ENCODE measurements at regions not wholly inside any gene's neighbourhood (a gene's known extent, or its start where the extent isn't known, plus 50 kb on each side); places are given as distances from the start of the nearest gene placed in this dataset.
"Not testable (repeated sequence)": the region's sequence is repeated elsewhere in the genome, so short reads cannot be mapped to it uniquely, and the experiment has no call there.

DNA sequence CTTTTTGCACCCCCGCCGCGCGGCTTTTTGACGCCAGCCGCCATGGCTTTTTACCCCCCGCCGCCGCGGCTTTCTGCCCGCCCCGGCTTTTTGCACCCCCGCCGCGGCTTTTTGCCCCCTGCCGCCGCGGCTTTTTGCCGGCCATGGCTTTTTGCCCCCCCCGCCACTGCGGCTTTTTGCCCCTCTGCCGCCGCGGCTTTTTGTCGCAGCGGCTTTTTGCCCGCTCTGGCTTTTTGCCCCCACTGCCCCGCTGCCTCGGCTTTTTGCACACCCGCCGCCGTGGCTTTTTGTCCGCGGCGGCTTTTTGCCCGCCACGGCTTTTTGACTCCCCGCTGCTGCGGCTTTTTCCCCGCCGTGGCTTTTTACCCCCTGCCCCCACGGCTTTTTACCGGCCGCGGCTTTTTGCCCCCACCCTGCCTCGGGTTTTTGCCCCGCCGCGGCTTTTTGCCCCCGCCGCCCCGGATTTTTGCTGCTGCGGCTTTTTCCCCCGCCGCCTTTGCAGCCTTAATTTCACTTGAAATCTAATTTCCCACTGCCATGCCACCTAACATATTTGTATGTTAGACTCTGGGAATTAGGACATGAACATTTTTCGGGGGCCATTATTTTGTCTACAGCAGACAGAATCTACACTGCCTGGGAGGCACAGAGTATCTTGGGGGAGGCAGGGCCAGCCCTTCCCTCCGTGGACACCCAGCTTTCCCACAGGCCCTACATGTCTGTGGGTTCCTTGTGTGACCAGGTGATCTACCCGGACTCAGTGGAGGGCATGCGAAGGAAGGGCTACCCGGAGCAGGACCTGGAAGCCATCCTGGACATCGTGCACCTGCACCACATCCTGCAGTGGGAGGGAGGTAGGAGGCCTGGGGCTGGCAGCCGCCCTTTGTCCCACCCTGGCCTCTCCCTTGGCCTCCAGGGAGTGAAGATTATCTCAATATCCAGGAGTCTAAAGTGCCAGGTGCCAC, 3031.0 kb upstream of the TEKT4 start:
- FAIRE-seq, result no peak

GRCh38 chr2:91842264-91842663, 3029.0 kb upstream of the TEKT4 start:
- not testable (repeated sequence) for FAIRE-seq

GRCh38 chr2:91842913-91843312, 3028.3 kb upstream of the TEKT4 start:
- FAIRE-seq, result not testable (repeated sequence)

DNA sequence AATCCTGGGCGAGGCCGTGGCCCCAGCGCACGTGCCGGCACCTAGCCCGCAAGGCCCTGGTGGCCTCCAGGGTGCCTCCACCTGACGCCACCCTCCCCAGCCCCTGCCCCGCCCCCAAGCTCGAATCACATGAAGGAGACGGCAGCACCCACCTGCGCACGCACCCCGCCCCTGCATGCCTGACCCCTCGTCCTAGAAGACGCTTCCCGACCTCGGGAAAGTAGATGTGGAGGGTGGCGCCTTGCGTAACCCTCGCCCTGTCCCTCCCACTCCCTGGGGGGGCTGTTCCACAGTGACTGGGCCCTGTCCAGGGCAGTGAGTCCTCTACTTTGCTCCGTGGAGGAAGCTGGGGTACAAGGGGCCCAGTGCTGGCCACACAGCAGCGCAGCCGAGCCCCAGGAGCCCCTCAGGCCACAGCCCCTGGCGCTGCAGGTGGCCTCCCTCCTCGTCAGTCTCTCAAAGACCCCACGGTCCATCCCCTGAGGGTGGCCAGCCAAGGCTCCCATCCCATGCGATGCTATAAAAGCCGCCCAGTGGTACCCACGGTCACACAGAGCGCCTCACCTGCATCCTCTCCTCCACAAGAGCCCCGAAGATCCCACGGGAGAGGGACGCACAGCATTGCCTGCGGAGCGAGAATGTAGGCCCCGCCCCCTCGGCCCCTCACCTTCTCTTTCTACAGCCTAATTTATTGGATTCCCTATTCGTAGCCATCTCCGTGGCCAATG, 3027.3 kb upstream of the TEKT4 start:
- FAIRE-seq, result not testable (repeated sequence)

DNA sequence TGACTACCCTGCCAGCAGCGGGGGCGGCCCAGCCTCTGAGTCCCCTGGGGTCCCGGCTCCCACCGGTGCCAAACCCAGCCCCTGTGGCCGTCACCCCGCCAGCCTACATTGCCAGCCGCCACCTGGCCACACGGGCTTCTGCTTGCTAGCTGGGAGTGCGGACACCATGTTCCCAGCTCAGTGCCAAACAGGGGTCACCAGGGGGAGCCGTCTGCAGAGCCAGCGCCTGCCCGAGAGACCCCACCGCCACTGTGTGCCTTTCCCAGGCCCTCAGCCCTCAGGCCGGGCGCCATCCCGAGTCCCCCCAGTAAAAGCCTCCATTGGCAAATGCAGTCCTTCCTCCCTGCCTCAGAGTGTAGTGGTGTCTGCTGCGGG, 3026.8 kb upstream of the TEKT4 start:
- FAIRE-seq, result not testable (repeated sequence)

GRCh38 chr2:91846388-91846787, 3024.8 kb upstream of the TEKT4 start:
- FAIRE-seq, result not testable (repeated sequence)

- FAIRE-seq, result not testable (repeated sequence)
Observed at GRCh38 chr2:91851689-91852420, 3019.4 kb upstream of the TEKT4 start.

DNA sequence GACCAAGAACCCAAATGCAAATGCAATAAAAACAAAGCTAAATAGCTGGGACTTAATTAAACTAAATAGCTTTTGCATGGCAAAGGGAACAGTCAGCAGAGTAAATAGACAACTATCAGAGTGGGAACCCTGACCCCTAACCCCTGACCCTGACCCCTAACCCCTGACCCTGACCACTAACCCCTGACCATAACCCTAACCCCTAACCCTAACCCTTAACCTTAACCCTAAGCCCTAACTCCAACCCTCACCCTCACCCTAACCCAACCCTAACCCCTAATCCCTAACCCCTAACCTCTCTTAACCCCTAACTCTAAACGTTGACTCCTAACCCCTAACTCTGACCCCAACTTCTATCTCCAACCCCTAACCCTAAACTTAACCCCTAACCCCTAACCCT, 3014.3 kb upstream of the TEKT4 start:
- FAIRE-seq, result not testable (repeated sequence)

- FAIRE-seq, result not testable (repeated sequence)
Observed at GRCh38 chr2:91857711-91858110, 3013.5 kb upstream of the TEKT4 start.

DNA sequence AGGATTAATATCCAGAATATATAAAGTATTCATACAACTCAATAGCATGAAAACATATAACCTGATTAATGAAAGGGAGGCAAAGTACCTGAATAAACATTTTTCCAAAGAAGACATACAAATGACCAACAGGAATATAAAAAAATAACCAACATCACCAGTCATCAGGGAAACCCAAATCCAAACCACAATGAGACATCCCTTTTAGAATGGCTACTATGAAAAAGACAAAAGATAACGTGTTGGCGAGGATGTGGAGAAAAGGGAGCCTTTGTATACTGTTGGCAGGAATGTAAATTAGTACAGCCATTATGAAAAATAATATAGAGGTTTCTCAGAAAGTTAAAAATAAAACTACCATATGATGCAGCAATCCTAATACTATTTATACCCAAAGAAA, 2999.5 kb upstream of the TEKT4 start:
- FAIRE-seq, result peak; percentile 31

GRCh38 chr2:91873416-91873815, 2997.8 kb upstream of the TEKT4 start:
- not testable (repeated sequence) for FAIRE-seq

DNA sequence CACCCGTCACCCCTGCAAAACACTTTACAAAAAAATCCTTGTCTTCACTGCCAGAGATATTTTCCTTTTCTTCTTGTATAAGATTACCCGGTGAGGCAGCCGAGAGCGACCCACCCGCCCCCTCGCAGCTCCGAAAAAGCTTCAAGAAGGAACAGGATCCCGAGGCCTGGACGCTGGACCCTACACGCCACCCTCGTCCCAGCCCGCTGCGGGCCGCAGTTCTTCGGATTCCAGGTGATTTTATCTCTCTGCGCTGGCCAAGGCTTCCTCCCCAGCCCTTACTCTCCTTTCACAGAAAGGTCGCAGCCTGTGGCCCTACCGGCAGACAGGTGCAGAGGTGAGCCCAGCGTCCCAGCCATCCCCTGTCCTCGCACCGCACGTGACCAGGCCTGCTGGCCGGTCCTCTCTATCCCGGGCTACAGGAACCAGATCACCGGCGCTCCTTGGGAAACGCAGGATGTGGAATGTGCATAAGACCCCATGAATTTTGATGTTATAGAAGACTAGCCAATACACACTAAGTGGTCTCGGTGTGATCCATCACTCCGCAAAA, 2993.5 kb upstream of the TEKT4 start:
- not testable (repeated sequence) for FAIRE-seq

DNA sequence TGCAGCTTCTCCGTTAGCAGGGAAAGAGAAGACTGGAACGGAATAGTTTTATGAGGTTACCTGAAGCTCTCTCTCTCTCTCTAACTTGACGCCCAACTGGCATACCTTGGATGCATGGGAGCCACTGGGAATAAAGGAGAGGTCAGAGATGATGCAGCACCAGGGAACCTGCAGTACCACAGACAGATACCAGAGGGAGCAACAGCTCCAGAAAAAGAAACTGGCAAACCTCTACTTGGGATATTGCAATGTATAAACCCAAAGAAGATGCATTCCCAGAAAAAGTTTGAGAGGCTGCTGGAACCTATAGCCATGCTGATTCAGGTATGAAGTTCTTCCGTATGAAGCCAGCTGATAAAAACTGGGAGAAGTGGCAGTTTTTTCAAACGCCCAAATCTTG, 2976.1 kb upstream of the TEKT4 start:
- not testable (repeated sequence) for FAIRE-seq

GRCh38 chr2:91917602-91918001, 2953.6 kb upstream of the TEKT4 start:
- FAIRE-seq, result not testable (repeated sequence)
